Smooth muscle cell (in vitro differentiated cells): ENCODE measurements at regions not wholly inside any gene's neighbourhood (a gene's known extent, or its start where the extent isn't known, plus 50 kb on each side); places are given as distances from the start of the nearest gene placed in this dataset.

Source experiments
- DNase-seq: peaks from one replicate; lab custom pipeline; 2025; ENCODE audit not compliant: unreplicated experiment; lab: John Stamatoyannopoulos, UW
- H2AFZ ChIP-seq: fragments of 200-600 bp; sonication (generic); 2 replicates; pipeline ENCODE4 v1.6.0; 2016; ENCODE audit warnings: antibody characterized with exemption, low read depth, mild to moderate bottlenecking
- H3F3A ChIP-seq: fragments of 200-600 bp; sonication (generic); 2 replicates; pipeline ENCODE4 v1.6.0; 2017; ENCODE audit warnings: antibody characterized with exemption, low read depth
- H3K27ac ChIP-seq: fragments of 200-600 bp; sonication (generic); 2 replicates; pipeline ENCODE4 v1.5.1; 2016; ENCODE audit warnings: low read depth, mild to moderate bottlenecking
- H3K27me3 ChIP-seq: fragments of 200-600 bp; sonication (generic); 2 replicates; pipeline ENCODE4 v1.6.1; 2016; ENCODE audit warnings: low read depth, mild to moderate bottlenecking
- H3K36me3 ChIP-seq: fragments of 200-600 bp; sonication (generic); 2 replicates; pipeline ENCODE4 v1.5.1; 2016; ENCODE audit warnings: low read depth
- H3K4me1 ChIP-seq: fragments of 200-600 bp; sonication (generic); 2 replicates; pipeline ENCODE4 v1.5.1; 2016; ENCODE audit warnings: low read depth
- H3K4me2 ChIP-seq: fragments of 200-600 bp; sonication (generic); 2 replicates; pipeline ENCODE4 v1.6.0; 2016; ENCODE audit warnings: mild to moderate bottlenecking
- H3K4me3 ChIP-seq: fragments of 200-600 bp; sonication (generic); 2 replicates; pipeline ENCODE4 v1.5.1; 2016; ENCODE audit warnings: mild to moderate bottlenecking
- H3K79me2 ChIP-seq: fragments of 200-600 bp; sonication (generic); 2 replicates; pipeline ENCODE4 v1.6.0; 2016; ENCODE audit warnings: low read depth, mild to moderate bottlenecking
- H3K9ac ChIP-seq: fragments of 200-600 bp; sonication (generic); 2 replicates; pipeline ENCODE4 v1.6.0; 2016; ENCODE audit warnings: low read depth
- H3K9me3 ChIP-seq: fragments of 200-600 bp; sonication (generic); replicated peaks from 2 replicates; pipeline ENCODE4 v1.5.1; 2016; ENCODE audit warnings: low read depth
- H4K20me1 ChIP-seq: fragments of 200-600 bp; sonication (generic); 2 replicates; pipeline ENCODE4 v1.6.0; 2016; ENCODE audit warnings: low read depth
- CTCF ChIP-seq: fragments of 200-600 bp; sonication (generic); IDR thresholded peaks from 2 replicates; pipeline ENCODE4 v1.5.1; 2017; ENCODE audit warnings: borderline replicate concordance, mild to moderate bottlenecking, antibody characterized with exemption; ENCODE audit not compliant: insufficient read depth, poor library complexity, severe bottlenecking
- WGBS: methylation state at CpG from one replicate; pipeline ENCODE4 v1.1.7; 2016; ENCODE audit warnings: low lambda C conversion rate; 5-methylcytosine and 5-hydroxymethylcytosine counted together

GRCh38 chr3:95798628-95799027 lies 1015.8 kb upstream of the EPHA6 start:
- no peak overlapping the region for H3K4me2 ChIP-seq
- H3K4me3 ChIP-seq = no peak overlapping the region
- no peak overlapping the region for H3K9ac ChIP-seq
- no peaks in the 10 kb centered on the region for H4K20me1 ChIP-seq
- no peak overlapping the region for H2AFZ ChIP-seq
- H3K36me3 ChIP-seq = no peaks in the 10 kb centered on the region
- WGBS = 94% methylated on average over 1 of the region's 1 CpG
- no peaks in the 10 kb centered on the region for H3K79me2 ChIP-seq
- no peaks in the 10 kb centered on the region for H3K27me3 ChIP-seq
- no peaks in the 10 kb centered on the region for H3F3A ChIP-seq
- no peak for DNase-seq
- H3K9me3 ChIP-seq = no peaks in the 10 kb centered on the region
- TF ChIP-seq CTCF = no peak
- H3K4me1 ChIP-seq = no peaks in the 10 kb centered on the region
- H3K27ac ChIP-seq = no peak overlapping the region

- H3F3A ChIP-seq = no peaks in the 10 kb centered on the region
- no peaks in the 10 kb centered on the region for H3K9me3 ChIP-seq
- no peaks in the 10 kb centered on the region for H3K36me3 ChIP-seq
- H3K9ac ChIP-seq = no peak overlapping the region
- no peak overlapping the region for H3K4me3 ChIP-seq
- H3K27me3 ChIP-seq = no peaks in the 10 kb centered on the region
- H3K4me2 ChIP-seq = no peak overlapping the region
- H2AFZ ChIP-seq = no peak overlapping the region
- peaks cover 24% of the 10 kb centered on the region for H3K4me1 ChIP-seq
- no peak for TF ChIP-seq CTCF
- DNase-seq = no peak
- WGBS = 100% methylated on average over 1 of the region's 1 CpG
- H3K27ac ChIP-seq = no peak overlapping the region
- H3K79me2 ChIP-seq = no peaks in the 10 kb centered on the region
- no peaks in the 10 kb centered on the region for H4K20me1 ChIP-seq
These were observed 1003.9 kb upstream of the EPHA6 start for GRCh38 chr3:95810462-95810861.

- no peak overlapping the region for H3K4me3 ChIP-seq
- peaks cover 24% of the 10 kb centered on the region for H3K4me1 ChIP-seq
- H3K9me3 ChIP-seq = no peaks in the 10 kb centered on the region
- peak overlapping the region; percentile 24 for H3K27ac ChIP-seq
- TF ChIP-seq CTCF = no peak
- no peaks in the 10 kb centered on the region for H3K36me3 ChIP-seq
- H3F3A ChIP-seq = no peaks in the 10 kb centered on the region
- no peak for DNase-seq
- peak overlapping the region; percentile 42 for H2AFZ ChIP-seq
- WGBS = 45% methylated on average over 2 of the region's 2 CpGs
- no peaks in the 10 kb centered on the region for H4K20me1 ChIP-seq
- H3K9ac ChIP-seq = no peak overlapping the region
- H3K4me2 ChIP-seq = no peak overlapping the region
- no peaks in the 10 kb centered on the region for H3K79me2 ChIP-seq
- H3K27me3 ChIP-seq = no peaks in the 10 kb centered on the region
These were observed 1001.1 kb upstream of the EPHA6 start for GRCh38 chr3:95813244-95813643.

GRCh38 chr3:95815828-95816227 lies 998.6 kb upstream of the EPHA6 start:
- WGBS = 0% methylated on average over 1 of the region's 1 CpG
- no peaks in the 10 kb centered on the region for H4K20me1 ChIP-seq
- H3K36me3 ChIP-seq = no peaks in the 10 kb centered on the region
- H3F3A ChIP-seq = no peaks in the 10 kb centered on the region
- H3K4me2 ChIP-seq = no peak overlapping the region
- H3K4me1 ChIP-seq = peaks cover 24% of the 10 kb centered on the region
- no peak for DNase-seq
- no peak overlapping the region for H3K4me3 ChIP-seq
- H3K27ac ChIP-seq = peak overlapping the region; percentile 28
- no peak overlapping the region for H3K9ac ChIP-seq
- H3K9me3 ChIP-seq = no peaks in the 10 kb centered on the region
- H2AFZ ChIP-seq = no peak overlapping the region
- no peak for TF ChIP-seq CTCF
- no peaks in the 10 kb centered on the region for H3K27me3 ChIP-seq
- no peaks in the 10 kb centered on the region for H3K79me2 ChIP-seq
